Tibial nerve (tissue), 4 donors: ENCODE measurements at regions not wholly inside any gene's neighbourhood (a gene's known extent, or its start where the extent isn't known, plus 50 kb on each side); places are given as distances from the start of the nearest gene placed in this dataset.

Experiments
- DNase-seq, 2 donors: peaks; one replicate each; pipeline ENCODE4 v3.0.0-alpha.2; 2019; ENCODE audit warnings: low spot score in 2 of 2
- H3K27ac ChIP-seq, 4 donors: fragments of 200-600 bp; sonication (generic) in 3 of 4; one replicate each; pipeline ENCODE4 v1.5.1; 2017 to 2019; ENCODE audit warnings: mild to moderate bottlenecking in 1 of 4
- H3K27me3 ChIP-seq, 2 donors: fragments of 200-600 bp; sonication (generic) in 1 of 2; one replicate each; pipeline versions ENCODE4 v1.5.1 to v1.6.0; 2017 to 2019
- H3K36me3 ChIP-seq, 3 donors: fragments of 200-600 bp; sonication (generic); one replicate each; pipeline ENCODE4 v1.5.1; 2018 to 2019
- H3K4me1 ChIP-seq, 4 donors: fragments of 200-600 bp; sonication (generic) in 3 of 4; one replicate each; pipeline ENCODE4 v1.5.1; 2017 to 2019
- H3K4me3 ChIP-seq, 4 donors: fragments of 200-600 bp; sonication (generic) in 3 of 4; one replicate each; pipeline ENCODE4 v1.5.1; 2017 to 2019; ENCODE audit warnings: mild to moderate bottlenecking in 1 of 4, moderate library complexity in 1 of 4
- H3K9me3 ChIP-seq, 4 donors: fragments of 200-600 bp; sonication (generic) in 3 of 4; one replicate each; pipeline ENCODE4 v1.5.1; 2017 to 2019
- EP300 ChIP-seq, 2 donors: sonication (generic); formaldehyde crosslinking; IDR thresholded peaks; one replicate each; pipeline ENCODE4 v1.6.1; 2017; ENCODE audit warnings: antibody characterized with exemption in 2 of 2, mild to moderate bottlenecking in 1 of 2
- POLR2A ChIP-seq, 2 donors: fragments of 450-650 bp; IDR thresholded peaks; one replicate each; pipeline ENCODE4 v1.6.1; 2017; ENCODE audit warnings: antibody characterized with exemption in 2 of 2, mild to moderate bottlenecking in 2 of 2, moderate library complexity in 2 of 2
- WGBS, 2 donors: methylation state at CpG; one replicate each; pipeline ENCODE4 v1.1.5; 2018; 5-methylcytosine and 5-hydroxymethylcytosine counted together
- TF ChIP-seq, protein P1 (sequence below), 5 experiments: fragments of 200-600 bp in 3 of 5; fragments of 450-650 bp in 2 of 5; sonication (generic) in 3 of 5; IDR thresholded peaks; one replicate each; pipeline ENCODE4 v1.5.1; 2016 to 2019; ENCODE audit warnings: antibody characterized with exemption in 5 of 5, mild to moderate bottlenecking in 3 of 5, moderate library complexity in 2 of 5

GRCh38 chr17:14864127-14864526 is 401.0 kb downstream of the PMP22 start:
- H3K9me3 ChIP-seq, result peaks cover 0 to 8% (median 0%) of the 10 kb centered on the region in 4 donors
- no peaks in the 10 kb centered on the region for H3K4me1 ChIP-seq
- no peak overlapping the region for H3K27ac ChIP-seq
- TF ChIP-seq EP300 (IDR thresholded peaks at IDR 0.05) (no peak), POLR2A (IDR thresholded peaks at IDR 0.05) (no peak)
- TF ChIP-seq, protein P1, sequence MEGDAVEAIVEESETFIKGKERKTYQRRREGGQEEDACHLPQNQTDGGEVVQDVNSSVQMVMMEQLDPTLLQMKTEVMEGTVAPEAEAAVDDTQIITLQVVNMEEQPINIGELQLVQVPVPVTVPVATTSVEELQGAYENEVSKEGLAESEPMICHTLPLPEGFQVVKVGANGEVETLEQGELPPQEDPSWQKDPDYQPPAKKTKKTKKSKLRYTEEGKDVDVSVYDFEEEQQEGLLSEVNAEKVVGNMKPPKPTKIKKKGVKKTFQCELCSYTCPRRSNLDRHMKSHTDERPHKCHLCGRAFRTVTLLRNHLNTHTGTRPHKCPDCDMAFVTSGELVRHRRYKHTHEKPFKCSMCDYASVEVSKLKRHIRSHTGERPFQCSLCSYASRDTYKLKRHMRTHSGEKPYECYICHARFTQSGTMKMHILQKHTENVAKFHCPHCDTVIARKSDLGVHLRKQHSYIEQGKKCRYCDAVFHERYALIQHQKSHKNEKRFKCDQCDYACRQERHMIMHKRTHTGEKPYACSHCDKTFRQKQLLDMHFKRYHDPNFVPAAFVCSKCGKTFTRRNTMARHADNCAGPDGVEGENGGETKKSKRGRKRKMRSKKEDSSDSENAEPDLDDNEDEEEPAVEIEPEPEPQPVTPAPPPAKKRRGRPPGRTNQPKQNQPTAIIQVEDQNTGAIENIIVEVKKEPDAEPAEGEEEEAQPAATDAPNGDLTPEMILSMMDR (IDR thresholded peaks at IDR 0.05), result no peak
- WGBS, 2 donors, result 0 to 2% methylated on average over 1 of the region's 1 CpG
- no peaks in the 10 kb centered on the region for H3K36me3 ChIP-seq
- H3K27me3 ChIP-seq, result no peaks in the 10 kb centered on the region
- no peak for DNase-seq
- H3K4me3 ChIP-seq, result no peak overlapping the region

GRCh38 chr17:14859542-14859941 is 405.6 kb downstream of the PMP22 start:
- no peaks in the 10 kb centered on the region for H3K36me3 ChIP-seq
- H3K27me3 ChIP-seq, result no peaks in the 10 kb centered on the region
- no peak overlapping the region for H3K27ac ChIP-seq
- H3K4me1 ChIP-seq, result no peaks in the 10 kb centered on the region
- H3K9me3 ChIP-seq, result peaks cover 0 to 8% (median 0%) of the 10 kb centered on the region in 4 donors
- TF ChIP-seq, protein P1 (IDR thresholded peaks at IDR 0.05), result no peak
- no peak for TF ChIP-seq EP300 (IDR thresholded peaks at IDR 0.05)
- no peak for TF ChIP-seq POLR2A (IDR thresholded peaks at IDR 0.05)
- 13 to 17% methylated on average over 3 of the region's 3 CpGs for WGBS, 2 donors
- no peak for DNase-seq
- no peak overlapping the region for H3K4me3 ChIP-seq

DNA sequence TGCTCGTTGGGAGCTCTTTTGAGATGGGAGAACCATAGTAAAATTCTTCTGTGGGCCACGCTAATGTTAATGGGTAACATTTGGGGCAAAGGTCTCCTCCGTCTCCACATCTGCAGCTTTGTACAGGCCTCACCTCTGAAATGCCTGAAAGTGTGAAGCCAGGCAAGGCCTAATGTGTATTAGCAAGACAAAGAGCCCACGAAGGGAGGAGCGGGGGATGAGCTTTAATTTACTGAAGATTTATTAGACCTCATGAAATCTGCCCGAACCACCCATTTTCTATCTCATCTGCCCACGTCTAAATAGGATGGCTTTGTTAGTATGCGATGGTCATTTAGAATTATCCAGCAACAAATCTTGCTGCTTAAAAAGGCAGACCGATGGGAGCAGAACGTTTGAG is 408.9 kb downstream of the PMP22 start:
- TF ChIP-seq EP300 (IDR thresholded peaks at IDR 0.05), result no peak
- TF ChIP-seq, protein P1 (IDR thresholded peaks at IDR 0.05), result no peak
- TF ChIP-seq POLR2A (IDR thresholded peaks at IDR 0.05), result no peak
- Histone ChIP-seq H3K9me3 (no peaks in the 10 kb centered on the region), H3K4me1 (no peaks in the 10 kb centered on the region), H3K27me3 (no peaks in the 10 kb centered on the region), H3K36me3 (no peaks in the 10 kb centered on the region), H3K4me3 (no peak overlapping the region), H3K27ac (no peak overlapping the region)
- WGBS, 2 donors, result 44 to 62% methylated on average over 10 of the region's 10 CpGs
- DNase-seq, result no peak

- TF ChIP-seq POLR2A (IDR thresholded peaks at IDR 0.05), result no peak
- TF ChIP-seq, protein P1 (IDR thresholded peaks at IDR 0.05), result no peak
- TF ChIP-seq EP300 (IDR thresholded peaks at IDR 0.05), result no peak
- no peaks in the 10 kb centered on the region for H3K36me3 ChIP-seq
- WGBS, 2 donors, result 88 to 93% methylated on average over 4 of the region's 4 CpGs
- no peak overlapping the region for H3K27ac ChIP-seq
- DNase-seq, result no peak
- H3K27me3 ChIP-seq, result no peaks in the 10 kb centered on the region
- H3K9me3 ChIP-seq, result no peaks in the 10 kb centered on the region
- no peaks in the 10 kb centered on the region for H3K4me1 ChIP-seq
- H3K4me3 ChIP-seq, result no peak overlapping the region
These were observed 410.4 kb downstream of the PMP22 start for GRCh38 chr17:14854691-14855090.

- H3K9me3 ChIP-seq, result peaks cover 0 to 8% (median 0%) of the 10 kb centered on the region in 4 donors
- TF ChIP-seq POLR2A (IDR thresholded peaks at IDR 0.05) (no peak), EP300 (IDR thresholded peaks at IDR 0.05) (no peak)
- TF ChIP-seq, protein P1 (IDR thresholded peaks at IDR 0.05), result no peak
- 48 to 50% methylated on average over 8 of the region's 8 CpGs for WGBS, 2 donors
These were observed 419.4 kb downstream of the PMP22 start for GRCh38 chr17:14845591-14846281.

More at GRCh38 chr17:14845591-14846281, 419.4 kb downstream of the PMP22 start:
- H3K27me3 ChIP-seq, result no peaks in the 10 kb centered on the region
- no peak for DNase-seq
- no peaks in the 10 kb centered on the region for H3K4me1 ChIP-seq
- no peak overlapping the region for H3K4me3 ChIP-seq
- no peak overlapping the region for H3K27ac ChIP-seq
- no peaks in the 10 kb centered on the region for H3K36me3 ChIP-seq
